NCI-H1105 (cell line): ENCODE measurements at regions not wholly inside any gene's neighbourhood (a gene's known extent, or its start where the extent isn't known, plus 50 kb on each side); places are given as distances from the start of the nearest gene placed in this dataset.

ENCODE experiments used
- DNase-seq: peaks from one replicate; lab custom pipeline; 2025; lab: John Stamatoyannopoulos, UW

DNA sequence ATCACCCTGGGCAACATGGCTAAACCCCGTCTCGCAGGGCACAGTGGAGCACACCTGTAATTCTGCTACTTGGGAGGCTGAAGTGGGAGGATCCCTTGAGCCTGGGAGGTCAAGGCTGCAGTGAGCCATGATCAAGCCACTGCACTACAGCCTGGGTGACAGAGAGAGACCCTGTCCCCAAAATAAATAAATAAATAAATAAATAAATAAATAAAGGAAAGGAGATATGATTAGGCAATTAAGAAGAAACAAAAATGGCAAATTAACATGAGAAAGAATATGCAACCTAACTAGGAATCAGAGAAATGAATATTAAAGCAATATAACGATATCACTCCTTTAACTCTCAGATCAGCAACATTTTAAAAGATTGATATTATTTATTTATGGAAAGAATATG lies 92.3 kb downstream of the C1D start:
- DNase-seq, result no peak

DNA sequence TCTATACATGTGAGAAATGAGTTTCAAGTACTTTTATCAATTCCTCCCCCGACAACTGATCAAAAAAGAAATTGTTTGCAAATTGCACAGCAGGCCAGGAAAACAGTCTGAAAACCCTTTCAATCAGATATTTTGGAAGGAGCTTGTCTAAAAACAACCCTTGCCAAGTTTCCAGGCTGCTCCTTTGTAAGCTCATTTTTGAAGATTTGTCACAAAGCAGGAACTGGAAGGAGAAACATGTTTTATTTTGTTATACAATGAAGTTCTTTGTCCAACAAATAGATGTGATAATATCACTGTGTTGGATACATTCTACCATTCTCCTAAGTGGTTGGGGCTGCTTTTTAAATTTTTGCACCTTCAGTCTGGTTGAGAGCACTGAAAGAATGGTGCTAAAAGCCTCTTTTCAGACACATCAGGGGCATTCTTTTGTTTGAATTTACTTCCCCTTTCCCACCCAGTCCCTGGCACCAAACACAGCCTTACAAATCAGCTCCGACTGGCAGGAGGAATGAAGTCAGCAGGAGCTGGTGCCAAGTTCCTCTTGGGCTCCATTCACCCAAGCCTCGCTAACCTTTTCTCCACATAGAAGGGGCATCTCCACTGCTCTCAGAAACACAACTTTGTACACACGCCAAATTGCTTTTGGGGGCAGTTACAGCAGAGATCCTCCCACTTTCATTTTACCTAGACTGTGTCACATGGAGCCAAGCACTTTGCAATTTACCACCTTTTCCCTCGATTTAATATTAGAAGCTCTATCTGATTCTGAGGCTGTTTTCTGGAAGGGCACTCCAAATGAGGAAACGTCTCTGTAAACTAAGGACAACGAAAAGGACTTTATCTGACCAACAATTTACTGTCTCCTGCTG lies 88.0 kb downstream of the C1D start:
- DNase-seq, result peak; percentile 2

DNA sequence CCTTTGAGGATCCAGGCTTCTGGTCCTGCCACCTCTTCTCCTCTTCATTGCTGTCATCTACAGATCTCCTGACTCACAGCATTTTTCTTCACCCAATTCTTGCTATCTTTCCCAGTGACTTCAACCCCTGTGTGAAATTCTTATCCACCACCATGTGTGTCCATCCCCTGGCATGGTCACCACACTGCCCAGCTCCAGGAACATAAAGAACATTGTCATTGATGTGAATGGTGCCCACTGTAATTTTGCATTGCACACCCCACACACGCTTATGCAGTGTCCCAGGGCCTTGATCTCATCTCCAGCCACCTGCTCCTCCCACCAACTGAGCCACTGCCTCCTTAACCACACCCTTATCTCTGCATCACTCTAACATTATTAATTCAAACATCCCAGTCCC lies 85.3 kb downstream of the C1D start:
- DNase-seq, result no peak

DNA sequence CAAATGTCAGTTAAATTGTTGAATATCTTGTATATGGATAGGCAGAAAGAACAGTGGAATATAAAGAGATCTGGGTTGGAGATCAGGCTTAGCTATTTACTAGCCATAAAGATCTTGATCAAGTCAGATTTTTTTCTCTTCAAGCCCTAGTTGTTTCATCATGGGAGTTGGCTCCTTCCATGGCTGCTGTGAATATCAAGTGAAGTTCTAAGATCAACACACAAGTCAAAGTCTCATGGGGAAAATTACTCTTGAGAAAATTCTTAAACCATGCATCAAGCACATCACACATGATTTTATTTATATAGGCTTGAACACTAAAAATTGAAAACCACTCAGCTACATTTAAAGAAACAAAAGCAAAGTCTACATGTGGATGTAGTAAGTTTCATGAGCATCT lies 79.8 kb downstream of the C1D start:
- no peak for DNase-seq

DNA sequence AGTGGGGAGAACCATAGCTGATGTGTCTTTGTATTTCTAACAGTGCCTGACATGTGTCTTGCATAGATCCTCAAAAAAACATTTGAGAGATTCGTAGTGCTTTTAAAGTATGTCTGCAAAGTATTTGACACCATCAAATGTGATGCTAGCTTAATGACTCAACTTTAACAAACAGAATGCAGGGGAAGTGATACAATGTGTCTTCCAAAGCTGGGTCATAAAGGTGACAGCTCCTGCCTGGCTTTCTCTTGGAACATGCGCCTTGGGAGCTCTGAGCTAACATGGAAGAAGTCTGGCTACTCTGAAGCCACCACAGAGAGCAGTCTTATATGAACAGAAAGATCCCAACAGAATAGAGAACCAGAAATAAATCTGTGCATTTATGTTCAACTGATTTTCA lies 78.2 kb downstream of the C1D start:
- DNase-seq, result no peak

DNA sequence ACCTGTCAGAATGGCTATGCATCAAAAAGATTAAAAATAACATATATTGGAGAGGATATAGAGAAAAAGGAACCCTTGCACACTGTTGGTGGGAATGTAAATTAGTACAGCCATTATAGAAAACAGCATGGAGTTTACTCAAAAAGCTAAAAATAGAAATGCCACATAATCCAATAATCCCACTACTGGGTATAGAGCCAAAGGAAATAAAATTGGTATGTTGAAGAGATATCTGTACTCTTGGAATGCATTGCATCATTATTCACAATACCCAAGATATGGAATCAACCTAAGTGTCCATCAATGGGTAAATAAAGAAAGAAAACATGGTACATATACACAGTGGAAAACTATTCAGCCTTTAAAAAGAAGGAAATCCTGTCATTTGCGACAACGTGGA lies 77.2 kb downstream of the C1D start:
- no peak for DNase-seq

DNA sequence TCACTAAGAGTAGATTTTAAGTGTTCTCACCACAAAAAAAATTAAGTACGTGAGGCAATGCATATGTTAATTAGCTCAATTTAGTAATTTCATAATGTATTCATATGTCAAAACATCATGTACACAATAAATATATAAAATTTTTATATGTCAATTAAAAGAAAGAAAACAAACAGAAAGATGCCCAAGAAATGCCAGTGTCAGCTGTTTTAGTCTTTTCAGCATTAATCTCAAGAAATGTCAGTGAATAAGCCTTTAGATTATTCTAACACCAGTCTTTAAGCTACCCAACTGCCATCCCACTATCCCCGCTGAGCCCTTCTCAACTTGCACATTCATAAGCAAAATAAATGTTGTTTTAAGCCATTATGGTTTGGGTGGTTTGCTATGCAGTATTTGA lies 76.5 kb downstream of the C1D start:
- DNase-seq, result no peak
